HepG2 (cell line): ENCODE measurements at regions not wholly inside any gene's neighbourhood (a gene's known extent, or its start where the extent isn't known, plus 50 kb on each side); places are given as distances from the start of the nearest gene placed in this dataset.
A peak's percentile ranks its signal among the peaks of the same experiment; 100 is the strongest.

Experiments
- EP300 ChIP-seq, 3 experiments: sonication (generic) in 1 of 3; formaldehyde crosslinking in 1 of 3; IDR thresholded peaks; 2 replicates each; pipeline versions ENCODE4 v1.5.1 to v1.6.1; 2011 to 2020; ENCODE audit warnings: low read depth in 2 of 3, low read length in 2 of 3, borderline replicate concordance in 1 of 3, improper control_type of control experiment in 1 of 3, mild to moderate bottlenecking in 1 of 3, missing genetic modification reagents in 1 of 3, moderate library complexity in 1 of 3
- ETV5 ChIP-seq: IDR thresholded peaks from 2 replicates; pipeline ENCODE4 v1.6.1; 2018; ENCODE audit warnings: missing biosample characterization, missing genetic modification reagents, inconsistent platforms, borderline replicate concordance
- KAT7 ChIP-seq: IDR thresholded peaks from 2 replicates; pipeline ENCODE4 v1.6.1; 2018; ENCODE audit warnings: borderline replicate concordance, missing compliant biosample characterization
- MBNL3 ChIP-seq: fragments of 250-450 bp; sonication (Bioruptor Pico); conservative IDR thresholded peaks from 2 replicates; pipeline ENCODE4 v1.8.0; 2022; ENCODE audit warnings: mild to moderate bottlenecking, inconsistent platforms
- MTERF4 ChIP-seq: sonication (generic); formaldehyde crosslinking; IDR thresholded peaks from 2 replicates; pipeline ENCODE4 v1.8.0; 2023; ENCODE audit warnings: mild to moderate bottlenecking, missing genetic modification reagents
- MTF2 ChIP-seq: sonication (generic); formaldehyde crosslinking; IDR thresholded peaks from 2 replicates; pipeline ENCODE4 v1.5.0; 2020; ENCODE audit warnings: missing genetic modification reagents, borderline replicate concordance
- SMARCE1 ChIP-seq: fragments of 450-650 bp; IDR thresholded peaks from 2 replicates; pipeline ENCODE4 v1.6.1; 2017; ENCODE audit warnings: borderline replicate concordance
- SRSF4 ChIP-seq: fragments of 200-400 bp; formaldehyde crosslinking; IDR thresholded peaks from one replicate; pipeline ENCODE4 v1.6.1; 2018; ENCODE audit warnings: mild to moderate bottlenecking, low read depth, low read length, moderate library complexity; ENCODE audit not compliant: poor library complexity, severe bottlenecking
- ZBTB46 ChIP-seq: sonication (generic); formaldehyde crosslinking; IDR thresholded peaks from 2 replicates; pipeline ENCODE4 v1.4.0; 2020; ENCODE audit warnings: mild to moderate bottlenecking, missing genetic modification reagents, borderline replicate concordance
- ZNF503 ChIP-seq: sonication (generic); formaldehyde crosslinking; IDR thresholded peaks from 2 replicates; pipeline ENCODE4 v1.4.0; 2020; ENCODE audit warnings: missing genetic modification reagents
- ZNF660 ChIP-seq: sonication (generic); formaldehyde crosslinking; IDR thresholded peaks from 2 replicates; pipeline ENCODE4 v1.5.1; 2020; ENCODE audit warnings: mild to moderate bottlenecking, low read depth, missing genetic modification reagents, borderline replicate concordance
- TF ChIP-seq, protein P1 (sequence below): sonication (generic); formaldehyde crosslinking; IDR thresholded peaks from 2 replicates; pipeline ENCODE4 v1.5.0; 2020; ENCODE audit warnings: mild to moderate bottlenecking, missing genetic modification reagents
- TF ChIP-seq, protein P2 (sequence below): sonication (generic); formaldehyde crosslinking; IDR thresholded peaks from 2 replicates; pipeline ENCODE4 v1.4.0; 2020; ENCODE audit warnings: missing genetic modification reagents
- TF ChIP-seq, protein P3 (sequence below): sonication (generic); formaldehyde crosslinking; IDR thresholded peaks from 2 replicates; pipeline ENCODE4 v1.4.0; 2020; ENCODE audit warnings: missing genetic modification reagents
- TF ChIP-seq, protein P4 (sequence below): conservative IDR thresholded peaks from 2 replicates; pipeline ENCODE4 v1.6.1; 2018; ENCODE audit warnings: missing genetic modification reagents

GRCh38 chr9:74025402-74025925, 471.7 kb upstream of the RORB start (continued):
- TF ChIP-seq ZNF660 (CRISPR knock-in tag) (no peak), MBNL3 (CRISPR knock-in tag) (no peak), ZNF503 (CRISPR knock-in tag) (peak; percentile 90), SMARCE1 (peak; percentile 4; the same call in 1 of the 2 replicates), EP300 (IDR thresholded peaks at IDR 0.05; ENCODE audit: low read depth in 2 of 2, low read length in 2 of 2) (peak in 1 of 2 experiments; percentile 98; a peak in 2 of 4 replicates), EP300 (CRISPR knock-in tag; IDR thresholded peaks at IDR 0.05; ENCODE audit: borderline replicate concordance) (peak; percentile 93), ZBTB46 (CRISPR knock-in tag) (no peak), SRSF4 (no peak), MTERF4 (CRISPR knock-in tag) (no peak), ETV5 (CRISPR knock-in tag) (peak; percentile 18; the same call in 1 of the 2 replicates), KAT7 (CRISPR knock-in tag) (no peak), MTF2 (CRISPR knock-in tag) (no peak)
- TF ChIP-seq, protein P1, sequence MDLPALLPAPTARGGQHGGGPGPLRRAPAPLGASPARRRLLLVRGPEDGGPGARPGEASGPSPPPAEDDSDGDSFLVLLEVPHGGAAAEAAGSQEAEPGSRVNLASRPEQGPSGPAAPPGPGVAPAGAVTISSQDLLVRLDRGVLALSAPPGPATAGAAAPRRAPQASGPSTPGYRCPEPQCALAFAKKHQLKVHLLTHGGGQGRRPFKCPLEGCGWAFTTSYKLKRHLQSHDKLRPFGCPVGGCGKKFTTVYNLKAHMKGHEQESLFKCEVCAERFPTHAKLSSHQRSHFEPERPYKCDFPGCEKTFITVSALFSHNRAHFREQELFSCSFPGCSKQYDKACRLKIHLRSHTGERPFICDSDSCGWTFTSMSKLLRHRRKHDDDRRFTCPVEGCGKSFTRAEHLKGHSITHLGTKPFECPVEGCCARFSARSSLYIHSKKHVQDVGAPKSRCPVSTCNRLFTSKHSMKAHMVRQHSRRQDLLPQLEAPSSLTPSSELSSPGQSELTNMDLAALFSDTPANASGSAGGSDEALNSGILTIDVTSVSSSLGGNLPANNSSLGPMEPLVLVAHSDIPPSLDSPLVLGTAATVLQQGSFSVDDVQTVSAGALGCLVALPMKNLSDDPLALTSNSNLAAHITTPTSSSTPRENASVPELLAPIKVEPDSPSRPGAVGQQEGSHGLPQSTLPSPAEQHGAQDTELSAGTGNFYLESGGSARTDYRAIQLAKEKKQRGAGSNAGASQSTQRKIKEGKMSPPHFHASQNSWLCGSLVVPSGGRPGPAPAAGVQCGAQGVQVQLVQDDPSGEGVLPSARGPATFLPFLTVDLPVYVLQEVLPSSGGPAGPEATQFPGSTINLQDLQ (CRISPR knock-in tag), result no peak
- TF ChIP-seq, protein P2, sequence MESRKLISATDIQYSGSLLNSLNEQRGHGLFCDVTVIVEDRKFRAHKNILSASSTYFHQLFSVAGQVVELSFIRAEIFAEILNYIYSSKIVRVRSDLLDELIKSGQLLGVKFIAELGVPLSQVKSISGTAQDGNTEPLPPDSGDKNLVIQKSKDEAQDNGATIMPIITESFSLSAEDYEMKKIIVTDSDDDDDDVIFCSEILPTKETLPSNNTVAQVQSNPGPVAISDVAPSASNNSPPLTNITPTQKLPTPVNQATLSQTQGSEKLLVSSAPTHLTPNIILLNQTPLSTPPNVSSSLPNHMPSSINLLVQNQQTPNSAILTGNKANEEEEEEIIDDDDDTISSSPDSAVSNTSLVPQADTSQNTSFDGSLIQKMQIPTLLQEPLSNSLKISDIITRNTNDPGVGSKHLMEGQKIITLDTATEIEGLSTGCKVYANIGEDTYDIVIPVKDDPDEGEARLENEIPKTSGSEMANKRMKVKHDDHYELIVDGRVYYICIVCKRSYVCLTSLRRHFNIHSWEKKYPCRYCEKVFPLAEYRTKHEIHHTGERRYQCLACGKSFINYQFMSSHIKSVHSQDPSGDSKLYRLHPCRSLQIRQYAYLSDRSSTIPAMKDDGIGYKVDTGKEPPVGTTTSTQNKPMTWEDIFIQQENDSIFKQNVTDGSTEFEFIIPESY, result no peak
- TF ChIP-seq, protein P3, sequence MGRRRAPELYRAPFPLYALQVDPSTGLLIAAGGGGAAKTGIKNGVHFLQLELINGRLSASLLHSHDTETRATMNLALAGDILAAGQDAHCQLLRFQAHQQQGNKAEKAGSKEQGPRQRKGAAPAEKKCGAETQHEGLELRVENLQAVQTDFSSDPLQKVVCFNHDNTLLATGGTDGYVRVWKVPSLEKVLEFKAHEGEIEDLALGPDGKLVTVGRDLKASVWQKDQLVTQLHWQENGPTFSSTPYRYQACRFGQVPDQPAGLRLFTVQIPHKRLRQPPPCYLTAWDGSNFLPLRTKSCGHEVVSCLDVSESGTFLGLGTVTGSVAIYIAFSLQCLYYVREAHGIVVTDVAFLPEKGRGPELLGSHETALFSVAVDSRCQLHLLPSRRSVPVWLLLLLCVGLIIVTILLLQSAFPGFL, result no peak
- TF ChIP-seq, protein P4, sequence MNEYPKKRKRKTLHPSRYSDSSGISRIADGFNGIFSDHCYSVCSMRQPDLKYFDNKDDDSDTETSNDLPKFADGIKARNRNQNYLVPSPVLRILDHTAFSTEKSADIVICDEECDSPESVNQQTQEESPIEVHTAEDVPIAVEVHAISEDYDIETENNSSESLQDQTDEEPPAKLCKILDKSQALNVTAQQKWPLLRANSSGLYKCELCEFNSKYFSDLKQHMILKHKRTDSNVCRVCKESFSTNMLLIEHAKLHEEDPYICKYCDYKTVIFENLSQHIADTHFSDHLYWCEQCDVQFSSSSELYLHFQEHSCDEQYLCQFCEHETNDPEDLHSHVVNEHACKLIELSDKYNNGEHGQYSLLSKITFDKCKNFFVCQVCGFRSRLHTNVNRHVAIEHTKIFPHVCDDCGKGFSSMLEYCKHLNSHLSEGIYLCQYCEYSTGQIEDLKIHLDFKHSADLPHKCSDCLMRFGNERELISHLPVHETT (CRISPR knock-in tag), result no peak
